H1 (cell line): ENCODE measurements at regions not wholly inside any gene's neighbourhood (a gene's known extent, or its start where the extent isn't known, plus 50 kb on each side); places are given as distances from the start of the nearest gene placed in this dataset.

Experiments used
- CTCF ChIA-PET: fragments of 300-600 bp; sonication (Branson Sonifier 250); formaldehyde crosslinking; loops from one replicate; lab custom pipeline; 2021; ENCODE audit not compliant: partially characterized antibody; lab: Charles Lee
- POLR2A ChIA-PET: fragments of 300-600 bp; sonication (Branson Sonifier 250); formaldehyde crosslinking; loops from one replicate; lab custom pipeline; 2021; ENCODE audit warnings: inconsistent platforms; ENCODE audit not compliant: partially characterized antibody; lab: Charles Lee
- DNase-seq, 2 experiments: peaks; one replicate each; pipeline versions ENCODE4 v3.0.0 to v3.0.0-alpha.2; 2010 to 2022; ENCODE audit warnings: low spot score in 2 of 2, low read depth in 1 of 2, mixed read lengths in 1 of 2
- FAIRE-seq: peaks from 2 replicates; lab custom pipeline; 2011; peaks lifted over from hg19 to GRCh38; lab: Jason Lieb, UNC
- H2AFZ ChIP-seq: 2 replicates; pipeline ENCODE4 v1.8.1; 2012; ENCODE audit warnings: low read length, inconsistent platforms
- H2AK5ac ChIP-seq: 2 replicates; pipeline ENCODE4 v1.6.1; 2013; ENCODE audit warnings: low read depth, low read length
- H2BK120ac ChIP-seq: replicated peaks from 2 replicates; pipeline ENCODE3; 2013; ENCODE audit warnings: low read depth, low read length, inconsistent platforms
- H2BK12ac ChIP-seq: 2 replicates; pipeline ENCODE4 v1.6.1; 2013; ENCODE audit warnings: low read depth, low read length
- H2BK15ac ChIP-seq: 2 replicates; pipeline ENCODE4 v1.6.1; 2013; ENCODE audit warnings: low read length
- H2BK20ac ChIP-seq: 2 replicates; pipeline ENCODE4 v1.6.1; 2013; ENCODE audit warnings: low read length
- H2BK5ac ChIP-seq: 2 replicates; pipeline ENCODE4 v1.6.1; 2013; ENCODE audit warnings: low read depth, low read length
- H3K14ac ChIP-seq: 2 replicates; pipeline ENCODE4 v1.6.1; 2013; ENCODE audit warnings: inconsistent platforms; ENCODE audit not compliant: insufficient read length
- H3K18ac ChIP-seq: 2 replicates; pipeline ENCODE4 v1.6.1; 2013; ENCODE audit warnings: low read length; ENCODE audit errors: extremely low read depth
- H3K23ac ChIP-seq: 2 replicates; pipeline ENCODE4 v1.6.1; 2013; ENCODE audit warnings: inconsistent platforms; ENCODE audit not compliant: insufficient read length
- H3K23me2 ChIP-seq: 2 replicates; pipeline ENCODE4 v1.6.1; 2013; ENCODE audit warnings: low read depth, low read length
- H3K27ac ChIP-seq: 2 replicates; pipeline ENCODE4 v1.6.1; 2011; ENCODE audit warnings: low read depth, low read length, inconsistent platforms
- H3K27me3 ChIP-seq, 4 experiments: replicated peaks in 1 of 4; 1 replicate in 1 of 4; 2 replicates in 3 of 4; pipeline versions ENCODE4 v1.6.1 to v1.8.1; 2011 to 2013; ENCODE audit warnings: low read length in 3 of 4, mild to moderate bottlenecking in 3 of 4, inconsistent platforms in 2 of 4, mixed read lengths in 2 of 4, moderate library complexity in 1 of 4; ENCODE audit not compliant: control insufficient read depth in 3 of 4, insufficient read depth in 3 of 4; ENCODE audit errors: extremely low read depth in 1 of 4
- H3K36me3 ChIP-seq, 4 experiments: 2 replicates each; pipeline versions ENCODE4 v1.6.1 to v1.8.1; 2011 to 2013; ENCODE audit warnings: mild to moderate bottlenecking in 4 of 4, low read length in 3 of 4, moderate library complexity in 2 of 4, control low read depth in 1 of 4, inconsistent platforms in 1 of 4; ENCODE audit not compliant: insufficient read depth in 4 of 4, control insufficient read depth in 2 of 4
- H3K4ac ChIP-seq: replicated peaks from 2 replicates; pipeline ENCODE3; 2013; ENCODE audit warnings: low read length, low read depth, mixed read lengths, inconsistent platforms; ENCODE audit not compliant: insufficient read length
- H3K4me1 ChIP-seq, 4 experiments: replicated peaks in 1 of 4; 1 replicate in 1 of 4; 2 replicates in 3 of 4; pipeline versions ENCODE4 v1.6.1 to v1.8.1; 2011 to 2013; ENCODE audit warnings: low read length in 3 of 4, inconsistent platforms in 2 of 4, mixed read lengths in 1 of 4; ENCODE audit not compliant: insufficient read depth in 4 of 4, control insufficient read depth in 3 of 4
- H3K4me2 ChIP-seq, 2 experiments: 2 replicates each; pipeline versions ENCODE4 v1.6.1 to v1.8.1; 2011 to 2013; ENCODE audit warnings: low read depth in 2 of 2, low read length in 2 of 2, control low read depth in 1 of 2, inconsistent platforms in 1 of 2, mild to moderate bottlenecking in 1 of 2; ENCODE audit not compliant: insufficient read depth in 1 of 2
- H3K4me3 ChIP-seq, 4 experiments: fragments of 200-600, 300-600 bp in 1 of 4; sonication (generic), shearing (Covaris generic), sonication (Bioruptor Twin) in 1 of 4; 2 replicates each; pipeline versions ENCODE4 v1.5.1 to v1.8.1; 2011 to 2016; ENCODE audit warnings: low read length in 4 of 4, low read depth in 3 of 4, control low read depth in 2 of 4, inconsistent platforms in 2 of 4, mild to moderate bottlenecking in 2 of 4, mixed read lengths in 1 of 4, moderate library complexity in 1 of 4; ENCODE audit not compliant: insufficient read depth in 2 of 4; ENCODE audit errors: extremely low read depth in 1 of 4
- H3K56ac ChIP-seq: replicated peaks from 2 replicates; pipeline ENCODE3; 2013; ENCODE audit warnings: low read depth, mild to moderate bottlenecking, mixed read lengths, low read length, inconsistent platforms; ENCODE audit not compliant: insufficient read length
- H3K79me1 ChIP-seq: 2 replicates; pipeline ENCODE4 v1.6.1; 2013; ENCODE audit warnings: low read depth, low read length, control low read depth
- H3K79me2 ChIP-seq, 2 experiments: 2 replicates each; pipeline versions ENCODE4 v1.6.1 to v1.8.1; 2012 to 2013; ENCODE audit warnings: low read length in 2 of 2, mild to moderate bottlenecking in 2 of 2, inconsistent platforms in 1 of 2; ENCODE audit not compliant: insufficient read depth in 2 of 2, control insufficient read depth in 1 of 2
- H3K9ac ChIP-seq, 4 experiments: replicated peaks in 1 of 4; 1 replicate in 1 of 4; 2 replicates in 3 of 4; pipeline versions ENCODE4 v1.6.1 to v1.8.1; 2011 to 2013; ENCODE audit warnings: low read depth in 3 of 4, low read length in 3 of 4, control low read depth in 2 of 4, mild to moderate bottlenecking in 2 of 4, moderate library complexity in 2 of 4, inconsistent platforms in 1 of 4; ENCODE audit errors: extremely low read depth in 1 of 4
- H3K9me3 ChIP-seq, 2 experiments: 2 replicates each; pipeline versions ENCODE4 v1.6.1 to v1.8.1; 2012 to 2013; ENCODE audit warnings: mild to moderate bottlenecking in 2 of 2, moderate library complexity in 2 of 2, control low read depth in 1 of 2, inconsistent platforms in 1 of 2, low read depth in 1 of 2, low read length in 1 of 2, mixed read lengths in 1 of 2; ENCODE audit not compliant: insufficient read depth in 2 of 2
- H4K20me1 ChIP-seq, 2 experiments: replicated peaks in 1 of 2; 2 replicates each; pipeline versions ENCODE3 to v1.8.1; 2011 to 2013; ENCODE audit warnings: inconsistent platforms in 2 of 2, low read length in 2 of 2, mild to moderate bottlenecking in 1 of 2; ENCODE audit not compliant: insufficient read depth in 2 of 2, control insufficient read depth in 1 of 2
- H4K5ac ChIP-seq: 2 replicates; pipeline ENCODE4 v1.6.1; 2013; ENCODE audit warnings: low read length, low read depth, mixed read lengths, inconsistent platforms; ENCODE audit not compliant: insufficient read length
- H4K8ac ChIP-seq: 2 replicates; pipeline ENCODE4 v1.8.0; 2013; ENCODE audit warnings: mild to moderate bottlenecking, moderate library complexity, low read length, inconsistent platforms; ENCODE audit not compliant: insufficient read depth; ENCODE audit errors: extremely low read depth
- H4K91ac ChIP-seq: replicated peaks from 2 replicates; pipeline ENCODE3; 2013; ENCODE audit warnings: low read length, mixed read lengths, inconsistent platforms; ENCODE audit not compliant: insufficient read length
- BACH1 ChIP-seq: IDR thresholded peaks from 2 replicates; pipeline ENCODE4 v1.6.1; 2012; ENCODE audit warnings: low read length, improper control_type of control experiment
- BRCA1 ChIP-seq: IDR thresholded peaks from 2 replicates; pipeline ENCODE4 v1.6.1; 2012; ENCODE audit warnings: low read depth, low read length, improper control_type of control experiment
- CBX8 ChIP-seq: fragments of 300-800, 300-1000 bp; sonication (generic); IDR thresholded peaks from 2 replicates; pipeline ENCODE4 v1.7.1; 2016; ENCODE audit warnings: low read depth, low read length, borderline replicate concordance
- CREB1 ChIP-seq: IDR thresholded peaks from 2 replicates; pipeline ENCODE4 v1.6.1; 2012; ENCODE audit warnings: inconsistent platforms
- CTBP2 ChIP-seq: IDR thresholded peaks from 2 replicates; pipeline ENCODE4 v1.7.0; 2011; ENCODE audit warnings: borderline replicate concordance, mild to moderate bottlenecking, moderate library complexity, mixed read lengths, low read length; ENCODE audit not compliant: insufficient read depth, insufficient read length
- FOSL1 ChIP-seq: IDR thresholded peaks from 2 replicates; pipeline ENCODE4 v1.6.1; 2011; ENCODE audit warnings: mild to moderate bottlenecking, low read depth, low read length, moderate library complexity; ENCODE audit not compliant: insufficient read depth
- HDAC6 ChIP-seq: IDR thresholded peaks from one replicate; pipeline ENCODE4 v1.7.1; 2012; ENCODE audit warnings: low read depth, mild to moderate bottlenecking, inconsistent platforms, low read length, moderate library complexity
- PHF8 ChIP-seq: fragments of 200-600 bp; sonication (generic); conservative IDR thresholded peaks from 2 replicates; pipeline ENCODE4 v1.7.1; 2012; ENCODE audit warnings: low read depth, mild to moderate bottlenecking, inconsistent platforms, low read length, moderate library complexity
- POLR2A ChIP-seq, 2 experiments: IDR thresholded peaks; 1 replicate in 1 of 2; 2 replicates in 1 of 2; pipeline ENCODE4 v1.6.1; 2011; ENCODE audit warnings: low read depth in 2 of 2, low read length in 2 of 2, mild to moderate bottlenecking in 2 of 2; ENCODE audit errors: control extremely low read depth in 1 of 2
- RFX5 ChIP-seq: IDR thresholded peaks from 2 replicates; pipeline ENCODE4 v1.6.1; 2011; ENCODE audit warnings: low read depth, low read length, improper control_type of control experiment, borderline replicate concordance
- SIRT6 ChIP-seq: IDR thresholded peaks from one replicate; pipeline ENCODE4 v1.7.1; 2012; ENCODE audit warnings: low read length, inconsistent platforms
- SIX5 ChIP-seq: IDR thresholded peaks from 2 replicates; pipeline ENCODE4 v1.6.1; 2011; ENCODE audit warnings: mild to moderate bottlenecking, low read depth, low read length
- SP1 ChIP-seq: IDR thresholded peaks from 2 replicates; pipeline ENCODE4 v1.6.1; 2011; ENCODE audit warnings: low read depth, low read length
- SP4 ChIP-seq: IDR thresholded peaks from 2 replicates; pipeline ENCODE4 v1.6.1; 2012; ENCODE audit warnings: low read length, inconsistent platforms
- WGBS, 2 experiments: shearing (Covaris generic) in 1 of 2; methylation state at CpG; one replicate each; pipeline versions ENCODE4 v1.1.6 to v1.1.7; 2013 to 2015; ENCODE audit warnings: low lambda C conversion rate in 2 of 2, mixed read lengths in 2 of 2, inconsistent platforms in 1 of 2, low coverage in 1 of 2, missing lambda C conversion rate in 1 of 2; ENCODE audit not compliant: insufficient replicate concordance in 2 of 2, insufficient coverage in 1 of 2, insufficient read length in 1 of 2; ENCODE audit errors: extremely low coverage in 1 of 2, missing lambda C conversion rate in 1 of 2; 5-methylcytosine and 5-hydroxymethylcytosine counted together
- TF ChIP-seq, protein P1 (sequence below): IDR thresholded peaks from 2 replicates; pipeline ENCODE4 v1.6.1; 2012; ENCODE audit warnings: low read length, inconsistent platforms

DNA sequence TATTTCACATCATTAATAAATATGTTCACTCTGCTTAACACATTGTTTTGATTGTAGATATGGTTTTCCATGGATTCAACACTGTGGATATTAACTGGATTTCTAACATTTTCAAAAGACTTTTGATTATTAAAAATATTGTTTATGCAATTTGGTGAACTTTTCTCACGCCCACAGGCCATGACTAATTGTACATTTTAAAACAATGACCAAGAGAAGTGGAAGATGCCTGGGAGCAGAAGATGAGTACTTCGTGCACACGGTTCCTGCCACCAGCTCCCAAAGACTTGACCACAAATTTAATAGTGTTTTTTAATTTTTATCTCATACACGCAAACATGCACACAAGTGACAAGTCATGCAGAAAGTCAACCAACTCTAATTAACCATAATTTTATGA is 451.0 kb upstream of the ADARB2 start:
- no peak overlapping the region for H3K23ac ChIP-seq
- no peaks in the 10 kb centered on the region for H3K23me2 ChIP-seq
- no peak overlapping the region for H3K18ac ChIP-seq
- H3K4me2 ChIP-seq: no peak overlapping the region
- no peak overlapping the region for H3K56ac ChIP-seq
- no peak overlapping the region for H2AFZ ChIP-seq
- H3K14ac ChIP-seq: no peak overlapping the region
- no peaks in the 10 kb centered on the region for H3K4me1 ChIP-seq
- H2BK15ac ChIP-seq: no peak overlapping the region
- H4K8ac ChIP-seq: no peak overlapping the region
- no peak overlapping the region for H2BK120ac ChIP-seq
- no peak overlapping the region for H3K4me3 ChIP-seq
- no peaks in the 10 kb centered on the region for H4K20me1 ChIP-seq
- H3K79me1 ChIP-seq: no peaks in the 10 kb centered on the region
- H2BK5ac ChIP-seq: no peak overlapping the region
- DNase-seq (no peak), FAIRE-seq (no peak)
- H3K36me3 ChIP-seq: no peaks in the 10 kb centered on the region
- no peaks in the 10 kb centered on the region for H3K79me2 ChIP-seq
- no peak overlapping the region for H4K5ac ChIP-seq
- no peak overlapping the region for H3K4ac ChIP-seq
- no peaks in the 10 kb centered on the region for H3K27me3 ChIP-seq
- POLR2A ChIA-PET: no interaction called here
- no peak overlapping the region for H2AK5ac ChIP-seq
- H3K27ac ChIP-seq: no peak overlapping the region
- no peak overlapping the region for H4K91ac ChIP-seq
- no peak overlapping the region for H3K9ac ChIP-seq
- peaks cover 0 to 7% of the 10 kb centered on the region in 2 experiments; a peak in 2 of 4 replicates for H3K9me3 ChIP-seq
- H2BK20ac ChIP-seq: no peak overlapping the region
- CTCF ChIA-PET: no interaction called here
- 95% methylated on average over 4 of the region's 4 CpGs; no CpG with 5 or more reads in 1 of the 2 experiments for WGBS, 2 experiments
- no peak overlapping the region for H2BK12ac ChIP-seq
- TF ChIP-seq PHF8: no peak
- TF ChIP-seq POLR2A (IDR thresholded peaks at IDR 0.05; ENCODE audit: control extremely low read depth in 1 of 2, low read depth in 2 of 2, low read length in 2 of 2): no peak
- TF ChIP-seq SP4: no peak
- TF ChIP-seq CREB1: no peak
- TF ChIP-seq FOSL1: no peak
- no peak for TF ChIP-seq SIRT6
- TF ChIP-seq BACH1: no peak
- TF ChIP-seq BRCA1: no peak
- TF ChIP-seq CBX8: no peak
- TF ChIP-seq CTBP2: no peak
- no peak for TF ChIP-seq HDAC6
- no peak for TF ChIP-seq SP1
- TF ChIP-seq SIX5: no peak
- TF ChIP-seq, protein P1, sequence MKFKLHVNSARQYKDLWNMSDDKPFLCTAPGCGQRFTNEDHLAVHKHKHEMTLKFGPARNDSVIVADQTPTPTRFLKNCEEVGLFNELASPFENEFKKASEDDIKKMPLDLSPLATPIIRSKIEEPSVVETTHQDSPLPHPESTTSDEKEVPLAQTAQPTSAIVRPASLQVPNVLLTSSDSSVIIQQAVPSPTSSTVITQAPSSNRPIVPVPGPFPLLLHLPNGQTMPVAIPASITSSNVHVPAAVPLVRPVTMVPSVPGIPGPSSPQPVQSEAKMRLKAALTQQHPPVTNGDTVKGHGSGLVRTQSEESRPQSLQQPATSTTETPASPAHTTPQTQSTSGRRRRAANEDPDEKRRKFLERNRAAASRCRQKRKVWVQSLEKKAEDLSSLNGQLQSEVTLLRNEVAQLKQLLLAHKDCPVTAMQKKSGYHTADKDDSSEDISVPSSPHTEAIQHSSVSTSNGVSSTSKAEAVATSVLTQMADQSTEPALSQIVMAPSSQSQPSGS: no peak
- TF ChIP-seq RFX5: no peak
